ENCODE measurements at regions not wholly inside any gene's neighbourhood (a gene's known extent, or its start where the extent isn't known, plus 50 kb on each side); places are given as distances from the start of the nearest gene placed in this dataset.

DNA sequence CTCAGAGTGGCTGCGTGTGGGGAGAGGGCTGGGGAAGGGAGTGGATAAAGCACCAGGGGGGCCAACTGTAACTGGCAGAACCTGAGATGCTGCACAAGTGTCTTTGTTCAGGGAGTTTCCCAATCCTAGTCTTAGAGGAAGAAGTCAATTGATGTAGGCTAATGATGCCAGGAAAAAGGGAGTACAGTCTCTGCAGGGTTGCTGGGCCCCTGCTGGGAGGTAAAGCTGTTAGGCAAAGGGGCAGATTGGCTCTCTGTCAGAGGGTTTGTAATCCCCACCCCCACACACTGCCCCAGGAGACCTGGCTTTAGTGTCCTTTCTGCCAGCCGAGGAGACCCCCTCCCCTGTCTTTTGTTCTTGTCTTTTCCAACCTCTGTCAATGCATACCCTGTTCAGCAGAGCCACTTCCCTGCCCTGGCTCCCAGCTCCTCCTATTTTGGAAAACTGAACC lies 178.4 kb downstream of the KCNA5 start:
- no peak for TF ChIP-seq CTCF (IDR thresholded peaks at IDR 0.05; ENCODE audit: poor library complexity)
- no peak for TF ChIP-seq EZH2phosphoT487 (IDR thresholded peaks at IDR 0.05; ENCODE audit: low read depth, severe bottlenecking, unreplicated experiment)
- TF ChIP-seq EZH2 (IDR thresholded peaks at IDR 0.05; ENCODE audit: borderline replicate concordance) = no peak
